Uterus (tissue), 3 donors: ENCODE measurements at regions not wholly inside any gene's neighbourhood (a gene's known extent, or its start where the extent isn't known, plus 50 kb on each side); places are given as distances from the start of the nearest gene placed in this dataset.

Source experiments
- DNase-seq, 2 donors: peaks; one replicate each; pipeline ENCODE4 v3.0.0-alpha.2; 2019 to 2020
- H3K27ac ChIP-seq, 2 donors: fragments of 200-600 bp; sonication (generic); 1 replicate in 1 of 2; 2 replicates in 1 of 2; pipeline ENCODE4 v1.5.1; 2016 to 2018
- H3K27me3 ChIP-seq, 2 donors: fragments of 200-600 bp; sonication (generic); one replicate each; pipeline ENCODE4 v1.5.1; 2018 to 2019; ENCODE audit warnings: control low read depth in 1 of 2
- H3K36me3 ChIP-seq, 2 donors: fragments of 200-600 bp; sonication (generic); one replicate each; pipeline ENCODE4 v1.5.1; 2019; ENCODE audit warnings: control low read depth in 1 of 2
- H3K4me1 ChIP-seq, 2 donors: fragments of 200-600 bp; sonication (generic); one replicate each; pipeline ENCODE4 v1.5.1; 2018 to 2019; ENCODE audit warnings: control low read depth in 1 of 2
- H3K4me3 ChIP-seq, 2 donors: fragments of 200-600 bp; sonication (generic); 1 replicate in 1 of 2; 2 replicates in 1 of 2; pipeline ENCODE4 v1.5.1; 2018 to 2019; ENCODE audit warnings: mild to moderate bottlenecking in 1 of 2
- H3K9me3 ChIP-seq, 2 donors: fragments of 200-600 bp; sonication (generic); one replicate each; pipeline ENCODE4 v1.5.1; 2019; ENCODE audit warnings: control low read depth in 1 of 2
- CTCF ChIP-seq, 4 experiments: fragments of 200-600 bp in 2 of 4; fragments of 450-650 bp in 2 of 4; sonication (generic) in 2 of 4; IDR thresholded peaks; one replicate each; pipeline ENCODE4 v1.5.1; 2016 to 2019; ENCODE audit warnings: antibody characterized with exemption in 4 of 4, mild to moderate bottlenecking in 2 of 4, moderate library complexity in 1 of 4
- POLR2A ChIP-seq, 2 donors: fragments of 450-650 bp; IDR thresholded peaks; one replicate each; pipeline ENCODE4 v1.6.1; 2016; ENCODE audit warnings: antibody characterized with exemption in 2 of 2, mild to moderate bottlenecking in 1 of 2, moderate library complexity in 1 of 2
- intact Hi-C: fragments of 100-400 bp; cut with DNase I; formaldehyde crosslinking; loops from one replicate; pipeline ENCODE4 v1.15.1; 2023; ENCODE audit warnings: low total_unique reads
- donor health status: DM: yes; HTN: yes; CAD: no.

- intact Hi-C loops: no loop called here
- no peaks in the 10 kb centered on the region for H3K36me3 ChIP-seq
- H3K4me3 ChIP-seq: no peak overlapping the region
- H3K9me3 ChIP-seq: no peaks in the 10 kb centered on the region
- no peaks in the 10 kb centered on the region for H3K27me3 ChIP-seq
- no peak for DNase-seq
- no peak overlapping the region for H3K27ac ChIP-seq
- H3K4me1 ChIP-seq: no peaks in the 10 kb centered on the region
- TF ChIP-seq CTCF (IDR thresholded peaks at IDR 0.05) (no peak), POLR2A (IDR thresholded peaks at IDR 0.05) (no peak)
These were observed 1235.0 kb upstream of the ADGRL4 start for GRCh38 chr1:80241566-80241965.

- TF ChIP-seq CTCF (IDR thresholded peaks at IDR 0.05) (no peak), POLR2A (IDR thresholded peaks at IDR 0.05) (no peak)
These were observed 1219.0 kb upstream of the ADGRL4 start for GRCh38 chr1:80225510-80225909.

GRCh38 chr1:80221319-80221718, 1214.8 kb upstream of the ADGRL4 start:
- Histone ChIP-seq H3K27ac (no peak overlapping the region), H3K27me3 (no peaks in the 10 kb centered on the region), H3K4me1 (no peaks in the 10 kb centered on the region), H3K36me3 (no peaks in the 10 kb centered on the region), H3K9me3 (no peaks in the 10 kb centered on the region), H3K4me3 (no peak overlapping the region)
- no peak for TF ChIP-seq CTCF (IDR thresholded peaks at IDR 0.05)
- TF ChIP-seq POLR2A (IDR thresholded peaks at IDR 0.05): no peak
- intact Hi-C loops: no loop called here
- no peak for DNase-seq

More at GRCh38 chr1:80225510-80225909, 1219.0 kb upstream of the ADGRL4 start:
- no peak for DNase-seq
- Histone ChIP-seq H3K36me3 (no peaks in the 10 kb centered on the region), H3K27me3 (no peaks in the 10 kb centered on the region), H3K4me3 (no peak overlapping the region), H3K4me1 (no peaks in the 10 kb centered on the region), H3K27ac (no peak overlapping the region), H3K9me3 (no peaks in the 10 kb centered on the region)
- intact Hi-C loops: no loop called here

- H3K4me1 ChIP-seq: no peaks in the 10 kb centered on the region
- TF ChIP-seq POLR2A (IDR thresholded peaks at IDR 0.05) (no peak), CTCF (IDR thresholded peaks at IDR 0.05) (no peak)
- intact Hi-C loops: no loop called here
- no peak overlapping the region for H3K4me3 ChIP-seq
- H3K27me3 ChIP-seq: no peaks in the 10 kb centered on the region
- no peak for DNase-seq
- H3K9me3 ChIP-seq: no peaks in the 10 kb centered on the region
- H3K27ac ChIP-seq: no peak overlapping the region
- no peaks in the 10 kb centered on the region for H3K36me3 ChIP-seq
These were observed 1211.6 kb upstream of the ADGRL4 start for GRCh38 chr1:80218112-80218511.

- Histone ChIP-seq H3K27ac (no peak overlapping the region), H3K4me3 (no peak overlapping the region), H3K36me3 (no peaks in the 10 kb centered on the region), H3K27me3 (no peaks in the 10 kb centered on the region), H3K9me3 (no peaks in the 10 kb centered on the region), H3K4me1 (no peaks in the 10 kb centered on the region)
- intact Hi-C loops: no loop called here
- TF ChIP-seq POLR2A (IDR thresholded peaks at IDR 0.05): no peak
- TF ChIP-seq CTCF (IDR thresholded peaks at IDR 0.05): peak in 1 of 4 experiments; percentile 11
- no peak for DNase-seq
These were observed 1211.0 kb upstream of the ADGRL4 start for GRCh38 chr1:80217377-80217986.
